Naive thymus-derived CD4-positive, alpha-beta T cell (primary cell): ENCODE measurements at regions not wholly inside any gene's neighbourhood (a gene's known extent, or its start where the extent isn't known, plus 50 kb on each side); places are given as distances from the start of the nearest gene placed in this dataset.

ENCODE experiments used
- ATAC-seq: fragments of 150-1000 bp; cut with Tn5 transposase; 2 replicates; pipeline ENCODE4 v1.10.0; 2021; ENCODE audit warnings: mild to moderate bottlenecking, moderate library complexity
- CTCF ChIA-PET: fragments of 350-600 bp; sonication (Branson Sonifier 250); formaldehyde crosslinking; loops from one replicate; lab custom pipeline; 2021; ENCODE audit warnings: antibody characterized with exemption; lab: Charles Lee
- POLR2A ChIA-PET: fragments of 350-600 bp; sonication (Branson Sonifier 250); formaldehyde crosslinking; loops from one replicate; lab custom pipeline; 2021; ENCODE audit warnings: antibody characterized with exemption, inconsistent platforms; lab: Charles Lee
- DNase-seq, 9 donors: peaks; one replicate each; pipeline versions ENCODE4 v3.0.0 to v3.0.0-alpha.2; 2020 to 2022; ENCODE audit warnings: mixed read lengths in 1 of 9
- H3K27ac ChIP-seq: one replicate; pipeline ENCODE4 v1.7.0; 2013; ENCODE audit warnings: mild to moderate bottlenecking, low read depth, low read length, moderate library complexity
- H3K27me3 ChIP-seq, 2 donors: one replicate each; pipeline ENCODE4 v1.7.0; 2013; ENCODE audit warnings: low read length in 2 of 2, mild to moderate bottlenecking in 2 of 2, moderate library complexity in 2 of 2; ENCODE audit not compliant: control insufficient read depth in 2 of 2, insufficient read depth in 2 of 2
- H3K36me3 ChIP-seq, 3 experiments: 1 replicate in 2 of 3; 2 replicates in 1 of 3; pipeline ENCODE4 v1.7.0; 2013; ENCODE audit warnings: low read length in 3 of 3, mild to moderate bottlenecking in 3 of 3, moderate library complexity in 1 of 3; ENCODE audit not compliant: insufficient read depth in 3 of 3, control insufficient read depth in 2 of 3
- H3K4me1 ChIP-seq, 2 donors: one replicate each; pipeline ENCODE4 v1.7.0; 2013; ENCODE audit warnings: low read length in 2 of 2, mild to moderate bottlenecking in 2 of 2, moderate library complexity in 1 of 2; ENCODE audit not compliant: control insufficient read depth in 2 of 2, insufficient read depth in 2 of 2
- H3K4me3 ChIP-seq: 2 replicates; pipeline ENCODE4 v1.7.0; 2013; ENCODE audit warnings: mild to moderate bottlenecking, low read length
- H3K9me3 ChIP-seq, 3 experiments: 1 replicate in 2 of 3; 2 replicates in 1 of 3; pipeline ENCODE4 v1.7.0; 2013; ENCODE audit warnings: low read length in 3 of 3; ENCODE audit not compliant: control insufficient read depth in 2 of 3
- H3K27ac Mint-ChIP-seq, 9 donors: one replicate each; pipeline ENCODE4 v1.8.0; 2020 to 2022; ENCODE audit warnings: mixed read lengths in 9 of 9, mild to moderate bottlenecking in 8 of 9, moderate library complexity in 5 of 9, inconsistent platforms in 2 of 9
- H3K27me3 Mint-ChIP-seq, 5 donors: one replicate each; pipeline ENCODE4 v1.8.0; 2021 to 2022; ENCODE audit warnings: mixed read lengths in 5 of 5, mild to moderate bottlenecking in 1 of 5
- H3K36me3 Mint-ChIP-seq, 5 donors: one replicate each; pipeline ENCODE4 v1.8.0; 2020 to 2022; ENCODE audit warnings: mixed read lengths in 5 of 5, mild to moderate bottlenecking in 3 of 5, inconsistent platforms in 1 of 5
- H3K4me1 Mint-ChIP-seq, 7 donors: one replicate each; pipeline ENCODE4 v1.8.0; 2020 to 2022; ENCODE audit warnings: mixed read lengths in 7 of 7, mild to moderate bottlenecking in 3 of 7, inconsistent platforms in 1 of 7
- H3K4me3 Mint-ChIP-seq, 10 donors: one replicate each; pipeline ENCODE4 v1.8.0; 2020 to 2022; ENCODE audit warnings: mild to moderate bottlenecking in 10 of 10, mixed read lengths in 10 of 10, moderate library complexity in 6 of 10, inconsistent platforms in 2 of 10
- H3K9me3 Mint-ChIP-seq, 11 donors: one replicate each; pipeline ENCODE4 v1.8.0; 2020 to 2022; ENCODE audit warnings: mixed read lengths in 11 of 11, mild to moderate bottlenecking in 4 of 11, inconsistent platforms in 1 of 11, moderate library complexity in 1 of 11
- intact Hi-C, 2 donors: fragments of 100-400 bp; cut with micrococcal nuclease; formaldehyde crosslinking; loops; one replicate each; pipeline ENCODE4 v1.15.1; 2023

DNA sequence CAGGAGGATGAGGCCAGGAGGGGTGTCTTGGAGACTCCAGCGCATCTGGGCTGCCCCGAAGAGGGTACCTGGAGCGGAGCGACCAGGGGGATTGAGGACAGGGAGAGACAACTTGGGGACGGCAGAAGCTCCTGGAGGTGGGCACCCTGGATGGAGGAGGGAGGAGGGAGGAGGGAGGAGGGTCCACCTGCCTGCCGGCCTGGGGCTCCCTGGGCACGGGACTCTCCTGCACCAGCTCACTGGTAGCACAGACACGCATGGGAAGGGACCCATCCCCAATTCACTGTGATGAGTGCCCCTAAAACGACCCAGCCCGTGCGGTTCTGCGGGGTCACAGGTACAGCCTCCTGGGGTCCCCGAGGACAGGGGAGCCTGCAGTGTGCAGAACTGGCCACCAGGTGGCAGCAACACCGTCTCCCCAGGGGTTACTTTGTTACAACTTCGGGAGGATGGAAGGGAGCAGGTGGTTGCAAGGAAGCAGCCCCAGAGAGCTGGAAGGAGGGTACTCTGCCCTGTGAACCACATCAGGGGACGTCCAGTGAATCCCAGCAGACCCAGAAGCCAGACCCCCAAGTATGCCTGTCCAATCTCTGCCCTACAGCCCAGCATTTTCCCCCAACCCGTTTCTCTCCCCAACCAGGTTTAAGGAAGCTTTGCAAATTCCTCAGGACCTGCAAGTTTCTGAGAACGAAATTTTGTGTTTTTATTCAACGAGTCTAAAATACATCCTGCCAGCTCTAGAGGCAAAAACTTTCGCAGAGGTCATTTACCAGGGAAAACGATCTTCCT, 482.4 kb downstream of the NPHP4 start:
- Mint-ChIP-seq H3K4me1 (peaks cover 0 to 11% (median 6%) of the 10 kb centered on the region in 7 donors), H3K27ac (no peak overlapping the region), H3K27me3 (peaks cover 0 to 14% (median 4%) of the 10 kb centered on the region in 5 donors), H3K9me3 (peaks cover 0 to 3% (median 0%) of the 10 kb centered on the region in 11 donors), H3K4me3 (no peak overlapping the region), H3K36me3 (no peaks in the 10 kb centered on the region)
- H3K4me3 ChIP-seq, result no peak overlapping the region
- DNase-seq, result peak; percentile 25 to 71 (median 57)
- H3K36me3 ChIP-seq, result no peaks in the 10 kb centered on the region
- POLR2A ChIA-PET, result interaction anchor here (0.7 kb wide), 1 partner anchor 554 kb away, joined by 3 read pairs; no protein-coding TSS in a partner anchor
- H3K27ac ChIP-seq, result no peak overlapping the region
- ATAC-seq, result peak; percentile 76
- CTCF ChIA-PET, result interaction anchor here (0.5 to 2.2 kb wide), 6 partner anchors 10 to 1333 kb away, joined by 3 to 9 read pairs (median 3); no protein-coding TSS in a partner anchor
- H3K27me3 ChIP-seq, result no peaks in the 10 kb centered on the region
- intact Hi-C loops, result loop anchor here (1.0 to 5.0 kb wide), 3 partner anchors 236 to 1598 kb away; no protein-coding TSS in a partner anchor
- H3K9me3 ChIP-seq, result no peaks in the 10 kb centered on the region
- H3K4me1 ChIP-seq, result no peaks in the 10 kb centered on the region

DNA sequence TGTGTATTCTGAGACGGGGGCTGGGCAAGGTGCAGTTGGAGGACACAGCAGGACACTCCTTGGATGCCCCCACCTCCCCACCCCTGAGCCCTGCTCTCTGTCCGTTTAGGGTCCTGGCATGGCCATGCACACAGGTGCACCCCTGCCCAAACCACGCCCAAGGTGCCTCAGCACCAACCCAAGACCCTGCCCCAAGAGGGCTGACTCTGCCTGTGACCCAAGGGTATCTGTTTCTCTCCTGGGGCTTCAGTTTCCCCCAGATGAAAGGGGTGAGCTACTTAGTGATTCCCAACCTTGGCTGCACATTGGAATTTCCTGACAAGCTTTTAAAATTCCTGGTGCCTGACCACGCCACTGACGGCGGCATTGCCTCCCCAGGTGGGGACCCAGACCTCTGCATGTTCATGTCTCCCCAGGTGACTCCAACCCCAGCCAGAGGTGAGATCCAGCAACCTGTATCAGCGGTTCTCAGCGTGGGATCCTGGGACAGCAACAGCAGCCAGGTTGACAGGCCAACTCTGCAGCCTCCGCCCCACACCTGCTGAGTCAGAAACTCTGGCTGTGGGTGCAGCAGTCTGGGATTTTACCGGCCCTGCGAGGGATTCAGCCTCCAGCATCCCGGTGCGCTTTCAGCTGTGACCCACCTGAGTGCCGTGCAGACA, 483.4 kb downstream of the NPHP4 start:
- DNase-seq, result no peak
- intact Hi-C loops, result no loop called here

DNA sequence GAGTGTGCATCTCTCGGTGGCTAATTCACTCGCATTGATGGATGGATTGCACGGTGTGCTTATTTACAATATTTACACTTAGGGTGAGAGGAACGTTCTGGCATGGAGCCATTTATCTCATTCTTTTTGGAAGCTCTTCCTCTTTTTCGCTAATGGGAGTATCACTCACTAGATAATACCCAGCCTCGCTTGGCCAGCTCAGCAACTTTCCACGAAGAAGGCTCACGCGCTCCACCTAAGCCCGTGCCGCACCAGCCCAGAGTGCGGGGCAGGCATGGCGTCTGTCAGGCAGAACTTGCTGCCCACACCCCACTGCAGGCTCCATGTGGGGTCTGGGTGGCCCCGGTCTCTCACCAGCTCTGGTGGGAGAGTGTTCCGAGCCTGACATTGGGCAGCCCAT, 484.9 kb downstream of the NPHP4 start:
- H3K4me3 Mint-ChIP-seq, result no peak overlapping the region
- no peaks in the 10 kb centered on the region for H3K36me3 Mint-ChIP-seq
- no peaks in the 10 kb centered on the region for H3K4me1 ChIP-seq
- no peak overlapping the region for H3K4me3 ChIP-seq
- peaks cover 0 to 5% (median 3%) of the 10 kb centered on the region in 7 donors for H3K4me1 Mint-ChIP-seq
- ATAC-seq (no peak), DNase-seq (no peak)
- intact Hi-C loops, result no loop called here
- H3K9me3 Mint-ChIP-seq, result peaks cover 0 to 3% (median 0%) of the 10 kb centered on the region in 11 donors
- H3K9me3 ChIP-seq, result no peaks in the 10 kb centered on the region
- H3K27ac Mint-ChIP-seq, result no peak overlapping the region
- H3K27me3 ChIP-seq, result no peaks in the 10 kb centered on the region
- ChIA-PET POLR2A (no interaction called here), CTCF (interaction anchor here (0.5 kb wide), 1 partner anchor 16 kb away, joined by 4 read pairs; no protein-coding TSS in a partner anchor)
- no peak overlapping the region for H3K27ac ChIP-seq
- H3K27me3 Mint-ChIP-seq, result peaks cover 0 to 14% (median 0%) of the 10 kb centered on the region in 5 donors
- H3K36me3 ChIP-seq, result no peaks in the 10 kb centered on the region

More for the DNA sequence above, 483.4 kb downstream of the NPHP4 start:
- no peak overlapping the region for H3K27ac ChIP-seq
- ChIA-PET CTCF (interaction anchor here (0.7 kb wide), 1 partner anchor 94 kb away, joined by 3 read pairs; no protein-coding TSS in a partner anchor), POLR2A (no interaction called here)
- H3K4me1 ChIP-seq, result no peaks in the 10 kb centered on the region
- H3K36me3 Mint-ChIP-seq, result no peaks in the 10 kb centered on the region
- H3K36me3 ChIP-seq, result no peaks in the 10 kb centered on the region
- peaks cover 0 to 13% (median 0%) of the 10 kb centered on the region in 5 donors for H3K27me3 Mint-ChIP-seq
- no peak overlapping the region for H3K4me3 ChIP-seq
- ATAC-seq, result no peak
- H3K4me3 Mint-ChIP-seq, result no peak overlapping the region
- peaks cover 0 to 5% (median 3%) of the 10 kb centered on the region in 7 donors for H3K4me1 Mint-ChIP-seq
- H3K27me3 ChIP-seq, result no peaks in the 10 kb centered on the region
- H3K9me3 ChIP-seq, result no peaks in the 10 kb centered on the region
- peaks cover 0 to 3% (median 0%) of the 10 kb centered on the region in 11 donors for H3K9me3 Mint-ChIP-seq
- H3K27ac Mint-ChIP-seq, result no peak overlapping the region

DNA sequence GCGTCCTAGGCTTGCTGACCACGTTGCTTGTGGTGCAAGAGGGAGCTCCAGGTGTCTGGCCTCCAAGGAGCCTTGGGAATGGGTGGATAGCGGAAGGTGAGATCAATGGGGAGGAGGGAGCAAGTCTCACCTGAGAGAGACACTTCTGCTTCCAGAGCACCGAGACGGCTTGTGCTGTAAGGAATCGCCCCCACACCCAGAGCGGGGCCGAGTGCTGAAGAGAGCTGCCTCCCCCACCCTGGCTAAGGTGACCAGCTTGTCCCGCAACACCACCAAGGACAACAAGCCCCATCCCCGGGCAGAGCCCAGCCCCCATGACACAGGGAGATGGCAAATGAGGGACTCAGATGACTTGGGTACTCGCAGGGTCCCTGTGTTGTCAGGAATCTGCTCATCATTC, 485.6 kb downstream of the NPHP4 start:
- Histone ChIP-seq H3K9me3 (no peaks in the 10 kb centered on the region), H3K4me3 (no peak overlapping the region), H3K36me3 (no peaks in the 10 kb centered on the region), H3K4me1 (no peaks in the 10 kb centered on the region), H3K27ac (no peak overlapping the region), H3K27me3 (no peaks in the 10 kb centered on the region)
- Mint-ChIP-seq H3K4me1 (peaks cover 0 to 5% (median 3%) of the 10 kb centered on the region in 7 donors), H3K27me3 (peaks cover 0 to 14% (median 0%) of the 10 kb centered on the region in 5 donors), H3K9me3 (peaks cover 0 to 3% (median 0%) of the 10 kb centered on the region in 11 donors), H3K36me3 (no peaks in the 10 kb centered on the region), H3K4me3 (no peak overlapping the region), H3K27ac (no peak overlapping the region)
- CTCF ChIA-PET, result interaction anchor here (0.5 kb wide), 1 partner anchor 17 kb away, joined by 4 read pairs; no protein-coding TSS in a partner anchor
- intact Hi-C loops, result no loop called here
- POLR2A ChIA-PET, result no interaction called here
- no peak for DNase-seq
- ATAC-seq, result no peak

DNA sequence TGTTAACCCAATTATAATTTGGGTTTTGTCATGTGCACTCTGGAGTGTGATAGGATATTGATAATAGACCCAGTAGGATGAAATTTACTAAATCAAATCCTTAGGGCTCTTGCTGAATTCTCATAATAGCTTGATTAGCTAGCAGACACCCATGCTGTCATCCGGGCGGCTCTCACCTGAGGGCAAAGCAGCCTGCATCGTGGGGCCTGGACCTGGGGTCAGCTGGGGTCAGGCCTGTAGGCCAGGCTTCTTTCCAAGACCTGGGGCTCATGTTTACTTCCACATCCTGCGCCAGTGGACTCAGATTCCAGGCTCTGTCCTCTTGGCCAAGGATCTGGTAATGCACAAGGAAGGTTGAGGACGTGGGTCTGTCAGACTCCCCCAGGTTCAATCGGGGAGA, 486.3 kb downstream of the NPHP4 start:
- DNase-seq, result no peak
- Histone ChIP-seq H3K9me3 (no peaks in the 10 kb centered on the region), H3K27me3 (no peaks in the 10 kb centered on the region), H3K36me3 (no peaks in the 10 kb centered on the region), H3K4me3 (no peak overlapping the region), H3K4me1 (no peaks in the 10 kb centered on the region), H3K27ac (no peak overlapping the region)
- no peak overlapping the region for H3K4me3 Mint-ChIP-seq
- H3K27ac Mint-ChIP-seq, result no peak overlapping the region
- CTCF ChIA-PET, result no interaction called here
- H3K4me1 Mint-ChIP-seq, result peaks cover 0 to 5% (median 3%) of the 10 kb centered on the region in 7 donors
- H3K27me3 Mint-ChIP-seq, result peaks cover 0 to 11% (median 0%) of the 10 kb centered on the region in 5 donors
- POLR2A ChIA-PET, result no interaction called here
- H3K36me3 Mint-ChIP-seq, result no peaks in the 10 kb centered on the region
- H3K9me3 Mint-ChIP-seq, result peaks cover 0 to 3% (median 0%) of the 10 kb centered on the region in 11 donors
- intact Hi-C loops, result no loop called here
- ATAC-seq, result no peak

DNA sequence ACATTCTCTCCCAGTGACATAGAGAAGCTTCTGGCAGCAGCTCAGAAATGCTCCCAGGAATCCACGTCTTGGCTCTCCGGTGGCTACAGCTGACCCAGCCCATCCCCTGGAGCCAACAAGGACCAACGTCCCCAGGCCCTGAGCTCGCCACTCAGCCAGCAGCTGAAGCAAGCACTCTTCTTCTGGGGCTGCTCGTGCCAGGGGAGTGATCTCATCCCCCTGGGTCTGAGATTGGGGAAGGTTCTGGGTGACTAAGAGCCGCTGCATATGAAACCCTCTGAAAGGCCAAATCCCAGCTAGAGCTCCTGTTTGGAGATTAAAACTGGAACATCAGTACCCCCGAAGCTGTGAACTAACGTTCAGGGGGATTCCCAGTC, 487.9 kb downstream of the NPHP4 start:
- ATAC-seq (no peak), DNase-seq (no peak)
- Histone ChIP-seq H3K4me1 (no peaks in the 10 kb centered on the region), H3K9me3 (no peaks in the 10 kb centered on the region), H3K36me3 (no peaks in the 10 kb centered on the region), H3K27ac (no peak overlapping the region), H3K4me3 (no peak overlapping the region), H3K27me3 (no peaks in the 10 kb centered on the region)
- H3K27ac Mint-ChIP-seq, result no peak overlapping the region
- H3K4me3 Mint-ChIP-seq, result no peak overlapping the region
- ChIA-PET POLR2A (no interaction called here), CTCF (interaction anchor here (0.6 kb wide), 1 partner anchor 10 kb away, joined by 3 read pairs; no protein-coding TSS in a partner anchor)
- peaks cover 0 to 6% (median 0%) of the 10 kb centered on the region in 11 donors for H3K9me3 Mint-ChIP-seq
- no peaks in the 10 kb centered on the region for H3K36me3 Mint-ChIP-seq
- peaks cover 0 to under 1% (median 0%) of the 10 kb centered on the region in 7 donors for H3K4me1 Mint-ChIP-seq
- intact Hi-C loops, result no loop called here
- peaks cover 0 to 11% (median 0%) of the 10 kb centered on the region in 5 donors for H3K27me3 Mint-ChIP-seq
